ENCODE measurements at regions not wholly inside any gene's neighbourhood (a gene's known extent, or its start where the extent isn't known, plus 50 kb on each side); places are given as distances from the start of the nearest gene placed in this dataset.

- no peak for DNase-seq (ENCODE audit: low read depth)
- TF ChIP-seq CTCF (IDR thresholded peaks at IDR 0.05; ENCODE audit: control insufficient read depth, insufficient read depth, low read depth, low read length, missing control alignments) = no peak
- no peak overlapping the region for H3K4me3 ChIP-seq (ENCODE audit: control insufficient read depth, low read depth, low read length)
These were observed 79.6 kb downstream of the RSPH3 start for GRCh38 chr6:158920311-158920905.

GRCh38 chr6:158919865-158920264 lies 80.1 kb downstream of the RSPH3 start:
- DNase-seq (ENCODE audit: low read depth) = no peak
- no peak for TF ChIP-seq CTCF (IDR thresholded peaks at IDR 0.05; ENCODE audit: control insufficient read depth, insufficient read depth, low read depth, low read length, missing control alignments)
- no peak overlapping the region for H3K4me3 ChIP-seq (ENCODE audit: control insufficient read depth, low read depth, low read length)

GRCh38 chr6:158916617-158917016 lies 83.4 kb downstream of the RSPH3 start:
- H3K4me3 ChIP-seq (ENCODE audit: control insufficient read depth, low read depth, low read length) = no peak overlapping the region
- TF ChIP-seq CTCF (IDR thresholded peaks at IDR 0.05; ENCODE audit: control insufficient read depth, insufficient read depth, low read depth, low read length, missing control alignments) = no peak
- no peak for DNase-seq (ENCODE audit: low read depth)

- no peak overlapping the region for H3K4me3 ChIP-seq (ENCODE audit: control insufficient read depth, low read depth, low read length)
- DNase-seq (ENCODE audit: low read depth) = no peak
- no peak for TF ChIP-seq CTCF (IDR thresholded peaks at IDR 0.05; ENCODE audit: control insufficient read depth, insufficient read depth, low read depth, low read length, missing control alignments)
These were observed 85.1 kb downstream of the RSPH3 start for GRCh38 chr6:158914923-158915322.

- DNase-seq (ENCODE audit: low read depth) = no peak
- no peak for TF ChIP-seq CTCF (IDR thresholded peaks at IDR 0.05; ENCODE audit: control insufficient read depth, insufficient read depth, low read depth, low read length, missing control alignments)
- H3K4me3 ChIP-seq (ENCODE audit: control insufficient read depth, low read depth, low read length) = no peak overlapping the region
These were observed 86.4 kb downstream of the RSPH3 start for GRCh38 chr6:158913580-158913979.

GRCh38 chr6:158912655-158913054 lies 87.3 kb downstream of the RSPH3 start:
- DNase-seq (ENCODE audit: low read depth) = no peak
- no peak overlapping the region for H3K4me3 ChIP-seq (ENCODE audit: control insufficient read depth, low read depth, low read length)
- TF ChIP-seq CTCF (IDR thresholded peaks at IDR 0.05; ENCODE audit: control insufficient read depth, insufficient read depth, low read depth, low read length, missing control alignments) = no peak
